GM23338 (cell line): ENCODE measurements at regions not wholly inside any gene's neighbourhood (a gene's known extent, or its start where the extent isn't known, plus 50 kb on each side); places are given as distances from the start of the nearest gene placed in this dataset.

Source experiments
- CREB1 ChIP-seq: fragments of 250-450 bp; sonication (Bioruptor Pico); IDR thresholded peaks from 2 replicates; pipeline ENCODE4 v1.5.0; 2020; ENCODE audit warnings: low read depth, mild to moderate bottlenecking, moderate library complexity
- EZH2 ChIP-seq: fragments of 200-600 bp; sonication (generic); IDR thresholded peaks from one replicate; pipeline ENCODE4 v1.8.0; 2017; ENCODE audit warnings: antibody characterized with exemption, mild to moderate bottlenecking, low read depth; ENCODE audit not compliant: unreplicated experiment
- EZH2phosphoT487 ChIP-seq: fragments of 200-600 bp; sonication (generic); IDR thresholded peaks from one replicate; pipeline ENCODE4 v1.8.1; 2018; ENCODE audit warnings: antibody characterized with exemption; ENCODE audit not compliant: unreplicated experiment
- JUNB ChIP-seq: IDR thresholded peaks from one replicate; pipeline ENCODE4 v1.6.1; 2016; ENCODE audit warnings: antibody characterized with exemption; ENCODE audit not compliant: unreplicated experiment
- NANOG ChIP-seq: IDR thresholded peaks from 2 replicates; pipeline ENCODE4 v1.6.1; 2016; ENCODE audit warnings: antibody characterized with exemption, borderline replicate concordance
- POLR2AphosphoS5 ChIP-seq: IDR thresholded peaks from 2 replicates; pipeline ENCODE4 v1.6.1; 2016; ENCODE audit warnings: antibody characterized with exemption, low read depth
- STAT1 ChIP-seq: IDR thresholded peaks from one replicate; pipeline ENCODE4 v1.6.1; 2016; ENCODE audit warnings: antibody characterized with exemption; ENCODE audit not compliant: unreplicated experiment
- ZNF114 ChIP-seq: fragments of 250-450 bp; sonication (Bioruptor Pico); IDR thresholded peaks from 2 replicates; pipeline ENCODE4 v1.5.0; 2020; ENCODE audit warnings: mild to moderate bottlenecking, moderate library complexity
- ZNF331 ChIP-seq: fragments of 250-450 bp; sonication (Bioruptor Pico); IDR thresholded peaks from 2 replicates; pipeline ENCODE4 v1.5.0; 2020; ENCODE audit warnings: low read depth, mild to moderate bottlenecking, moderate library complexity
- TF ChIP-seq, protein P1 (sequence below), 2 experiments: fragments of 200-600 bp in 1 of 2; sonication (generic) in 1 of 2; conservative IDR thresholded peaks; 2 replicates each; pipeline versions ENCODE4 v1.5.1 to v1.6.1; 2016 to 2017; ENCODE audit warnings: antibody characterized with exemption in 2 of 2, low read depth in 2 of 2, mild to moderate bottlenecking in 2 of 2, moderate library complexity in 1 of 2
- TF ChIP-seq, protein P2 (sequence below): IDR thresholded peaks from one replicate; pipeline ENCODE4 v1.6.1; 2018; ENCODE audit warnings: antibody characterized with exemption; ENCODE audit not compliant: unreplicated experiment
- TF ChIP-seq, protein P3 (sequence below): fragments of 250-450 bp; sonication (Bioruptor Pico); IDR thresholded peaks from 2 replicates; pipeline ENCODE4 v1.5.0; 2020; ENCODE audit warnings: mild to moderate bottlenecking, moderate library complexity
- TF ChIP-seq, protein P4 (sequence below): IDR thresholded peaks from 2 replicates; pipeline ENCODE4 v1.6.1; 2016; ENCODE audit warnings: antibody characterized with exemption

DNA sequence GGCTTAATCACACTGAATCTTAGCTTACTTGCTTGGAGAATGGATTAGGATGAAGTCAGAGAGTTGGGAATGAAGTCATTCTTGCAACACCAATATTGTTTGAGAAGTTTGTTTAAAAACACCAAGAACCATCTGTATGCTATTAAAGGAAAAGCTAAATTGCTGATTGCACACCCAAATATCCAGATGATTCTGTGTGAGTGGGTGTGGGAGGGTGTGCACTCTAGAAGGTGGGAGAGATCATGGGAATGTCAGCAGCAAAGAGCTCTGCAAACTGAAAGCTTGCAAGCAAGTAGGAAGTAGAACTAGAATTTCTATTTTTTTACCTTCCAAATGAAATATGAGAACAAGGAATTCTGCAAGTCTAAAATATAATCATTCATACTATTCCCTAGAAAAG, 364.9 kb downstream of the NR2F2 start:
- TF ChIP-seq, protein P1, sequence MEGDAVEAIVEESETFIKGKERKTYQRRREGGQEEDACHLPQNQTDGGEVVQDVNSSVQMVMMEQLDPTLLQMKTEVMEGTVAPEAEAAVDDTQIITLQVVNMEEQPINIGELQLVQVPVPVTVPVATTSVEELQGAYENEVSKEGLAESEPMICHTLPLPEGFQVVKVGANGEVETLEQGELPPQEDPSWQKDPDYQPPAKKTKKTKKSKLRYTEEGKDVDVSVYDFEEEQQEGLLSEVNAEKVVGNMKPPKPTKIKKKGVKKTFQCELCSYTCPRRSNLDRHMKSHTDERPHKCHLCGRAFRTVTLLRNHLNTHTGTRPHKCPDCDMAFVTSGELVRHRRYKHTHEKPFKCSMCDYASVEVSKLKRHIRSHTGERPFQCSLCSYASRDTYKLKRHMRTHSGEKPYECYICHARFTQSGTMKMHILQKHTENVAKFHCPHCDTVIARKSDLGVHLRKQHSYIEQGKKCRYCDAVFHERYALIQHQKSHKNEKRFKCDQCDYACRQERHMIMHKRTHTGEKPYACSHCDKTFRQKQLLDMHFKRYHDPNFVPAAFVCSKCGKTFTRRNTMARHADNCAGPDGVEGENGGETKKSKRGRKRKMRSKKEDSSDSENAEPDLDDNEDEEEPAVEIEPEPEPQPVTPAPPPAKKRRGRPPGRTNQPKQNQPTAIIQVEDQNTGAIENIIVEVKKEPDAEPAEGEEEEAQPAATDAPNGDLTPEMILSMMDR (conservative IDR thresholded peaks at IDR 0.05; ENCODE audit: low read depth in 2 of 2) = no peak
- no peak for TF ChIP-seq EZH2
- no peak for TF ChIP-seq POLR2AphosphoS5
- no peak for TF ChIP-seq ZNF331 (CRISPR knock-in tag)
- no peak for TF ChIP-seq JUNB
- TF ChIP-seq, protein P2, sequence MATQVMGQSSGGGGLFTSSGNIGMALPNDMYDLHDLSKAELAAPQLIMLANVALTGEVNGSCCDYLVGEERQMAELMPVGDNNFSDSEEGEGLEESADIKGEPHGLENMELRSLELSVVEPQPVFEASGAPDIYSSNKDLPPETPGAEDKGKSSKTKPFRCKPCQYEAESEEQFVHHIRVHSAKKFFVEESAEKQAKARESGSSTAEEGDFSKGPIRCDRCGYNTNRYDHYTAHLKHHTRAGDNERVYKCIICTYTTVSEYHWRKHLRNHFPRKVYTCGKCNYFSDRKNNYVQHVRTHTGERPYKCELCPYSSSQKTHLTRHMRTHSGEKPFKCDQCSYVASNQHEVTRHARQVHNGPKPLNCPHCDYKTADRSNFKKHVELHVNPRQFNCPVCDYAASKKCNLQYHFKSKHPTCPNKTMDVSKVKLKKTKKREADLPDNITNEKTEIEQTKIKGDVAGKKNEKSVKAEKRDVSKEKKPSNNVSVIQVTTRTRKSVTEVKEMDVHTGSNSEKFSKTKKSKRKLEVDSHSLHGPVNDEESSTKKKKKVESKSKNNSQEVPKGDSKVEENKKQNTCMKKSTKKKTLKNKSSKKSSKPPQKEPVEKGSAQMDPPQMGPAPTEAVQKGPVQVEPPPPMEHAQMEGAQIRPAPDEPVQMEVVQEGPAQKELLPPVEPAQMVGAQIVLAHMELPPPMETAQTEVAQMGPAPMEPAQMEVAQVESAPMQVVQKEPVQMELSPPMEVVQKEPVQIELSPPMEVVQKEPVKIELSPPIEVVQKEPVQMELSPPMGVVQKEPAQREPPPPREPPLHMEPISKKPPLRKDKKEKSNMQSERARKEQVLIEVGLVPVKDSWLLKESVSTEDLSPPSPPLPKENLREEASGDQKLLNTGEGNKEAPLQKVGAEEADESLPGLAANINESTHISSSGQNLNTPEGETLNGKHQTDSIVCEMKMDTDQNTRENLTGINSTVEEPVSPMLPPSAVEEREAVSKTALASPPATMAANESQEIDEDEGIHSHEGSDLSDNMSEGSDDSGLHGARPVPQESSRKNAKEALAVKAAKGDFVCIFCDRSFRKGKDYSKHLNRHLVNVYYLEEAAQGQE = no peak
- TF ChIP-seq STAT1 = no peak
- TF ChIP-seq EZH2phosphoT487 = no peak
- no peak for TF ChIP-seq CREB1 (CRISPR knock-in tag)
- no peak for TF ChIP-seq ZNF114
- no peak for TF ChIP-seq NANOG
- TF ChIP-seq, protein P3, sequence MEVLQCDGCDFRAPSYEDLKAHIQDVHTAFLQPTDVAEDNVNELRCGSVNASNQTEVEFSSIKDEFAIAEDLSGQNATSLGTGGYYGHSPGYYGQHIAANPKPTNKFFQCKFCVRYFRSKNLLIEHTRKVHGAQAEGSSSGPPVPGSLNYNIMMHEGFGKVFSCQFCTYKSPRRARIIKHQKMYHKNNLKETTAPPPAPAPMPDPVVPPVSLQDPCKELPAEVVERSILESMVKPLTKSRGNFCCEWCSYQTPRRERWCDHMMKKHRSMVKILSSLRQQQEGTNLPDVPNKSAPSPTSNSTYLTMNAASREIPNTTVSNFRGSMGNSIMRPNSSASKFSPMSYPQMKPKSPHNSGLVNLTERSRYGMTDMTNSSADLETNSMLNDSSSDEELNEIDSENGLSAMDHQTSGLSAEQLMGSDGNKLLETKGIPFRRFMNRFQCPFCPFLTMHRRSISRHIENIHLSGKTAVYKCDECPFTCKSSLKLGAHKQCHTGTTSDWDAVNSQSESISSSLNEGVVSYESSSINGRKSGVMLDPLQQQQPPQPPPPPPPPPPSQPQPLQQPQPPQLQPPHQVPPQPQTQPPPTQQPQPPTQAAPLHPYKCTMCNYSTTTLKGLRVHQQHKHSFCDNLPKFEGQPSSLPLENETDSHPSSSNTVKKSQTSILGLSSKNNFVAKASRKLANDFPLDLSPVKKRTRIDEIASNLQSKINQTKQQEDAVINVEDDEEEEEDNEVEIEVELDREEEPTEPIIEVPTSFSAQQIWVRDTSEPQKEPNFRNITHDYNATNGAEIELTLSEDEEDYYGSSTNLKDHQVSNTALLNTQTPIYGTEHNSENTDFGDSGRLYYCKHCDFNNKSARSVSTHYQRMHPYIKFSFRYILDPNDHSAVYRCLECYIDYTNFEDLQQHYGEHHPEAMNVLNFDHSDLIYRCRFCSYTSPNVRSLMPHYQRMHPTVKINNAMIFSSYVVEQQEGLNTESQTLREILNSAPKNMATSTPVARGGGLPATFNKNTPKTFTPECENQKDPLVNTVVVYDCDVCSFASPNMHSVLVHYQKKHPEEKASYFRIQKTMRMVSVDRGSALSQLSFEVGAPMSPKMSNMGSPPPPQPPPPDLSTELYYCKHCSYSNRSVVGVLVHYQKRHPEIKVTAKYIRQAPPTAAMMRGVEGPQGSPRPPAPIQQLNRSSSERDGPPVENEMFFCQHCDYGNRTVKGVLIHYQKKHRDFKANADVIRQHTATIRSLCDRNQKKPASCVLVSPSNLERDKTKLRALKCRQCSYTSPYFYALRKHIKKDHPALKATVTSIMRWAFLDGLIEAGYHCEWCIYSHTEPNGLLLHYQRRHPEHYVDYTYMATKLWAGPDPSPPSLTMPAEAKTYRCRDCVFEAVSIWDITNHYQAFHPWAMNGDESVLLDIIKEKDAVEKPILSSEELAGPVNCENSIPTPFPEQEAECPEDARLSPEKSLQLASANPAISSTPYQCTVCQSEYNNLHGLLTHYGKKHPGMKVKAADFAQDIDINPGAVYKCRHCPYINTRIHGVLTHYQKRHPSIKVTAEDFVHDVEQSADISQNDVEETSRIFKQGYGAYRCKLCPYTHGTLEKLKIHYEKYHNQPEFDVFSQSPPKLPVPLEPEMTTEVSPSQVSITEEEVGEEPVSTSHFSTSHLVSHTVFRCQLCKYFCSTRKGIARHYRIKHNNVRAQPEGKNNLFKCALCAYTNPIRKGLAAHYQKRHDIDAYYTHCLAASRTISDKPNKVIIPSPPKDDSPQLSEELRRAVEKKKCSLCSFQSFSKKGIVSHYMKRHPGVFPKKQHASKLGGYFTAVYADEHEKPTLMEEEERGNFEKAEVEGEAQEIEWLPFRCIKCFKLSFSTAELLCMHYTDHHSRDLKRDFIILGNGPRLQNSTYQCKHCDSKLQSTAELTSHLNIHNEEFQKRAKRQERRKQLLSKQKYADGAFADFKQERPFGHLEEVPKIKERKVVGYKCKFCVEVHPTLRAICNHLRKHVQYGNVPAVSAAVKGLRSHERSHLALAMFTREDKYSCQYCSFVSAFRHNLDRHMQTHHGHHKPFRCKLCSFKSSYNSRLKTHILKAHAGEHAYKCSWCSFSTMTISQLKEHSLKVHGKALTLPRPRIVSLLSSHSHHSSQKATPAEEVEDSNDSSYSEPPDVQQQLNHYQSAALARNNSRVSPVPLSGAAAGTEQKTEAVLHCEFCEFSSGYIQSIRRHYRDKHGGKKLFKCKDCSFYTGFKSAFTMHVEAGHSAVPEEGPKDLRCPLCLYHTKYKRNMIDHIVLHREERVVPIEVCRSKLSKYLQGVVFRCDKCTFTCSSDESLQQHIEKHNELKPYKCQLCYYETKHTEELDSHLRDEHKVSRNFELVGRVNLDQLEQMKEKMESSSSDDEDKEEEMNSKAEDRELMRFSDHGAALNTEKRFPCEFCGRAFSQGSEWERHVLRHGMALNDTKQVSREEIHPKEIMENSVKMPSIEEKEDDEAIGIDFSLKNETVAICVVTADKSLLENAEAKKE (CRISPR knock-in tag) = no peak
- TF ChIP-seq, protein P4, sequence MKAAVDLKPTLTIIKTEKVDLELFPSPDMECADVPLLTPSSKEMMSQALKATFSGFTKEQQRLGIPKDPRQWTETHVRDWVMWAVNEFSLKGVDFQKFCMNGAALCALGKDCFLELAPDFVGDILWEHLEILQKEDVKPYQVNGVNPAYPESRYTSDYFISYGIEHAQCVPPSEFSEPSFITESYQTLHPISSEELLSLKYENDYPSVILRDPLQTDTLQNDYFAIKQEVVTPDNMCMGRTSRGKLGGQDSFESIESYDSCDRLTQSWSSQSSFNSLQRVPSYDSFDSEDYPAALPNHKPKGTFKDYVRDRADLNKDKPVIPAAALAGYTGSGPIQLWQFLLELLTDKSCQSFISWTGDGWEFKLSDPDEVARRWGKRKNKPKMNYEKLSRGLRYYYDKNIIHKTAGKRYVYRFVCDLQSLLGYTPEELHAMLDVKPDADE = no peak
